HG03565 (cell line): ENCODE measurements at regions not wholly inside any gene's neighbourhood (a gene's known extent, or its start where the extent isn't known, plus 50 kb on each side); places are given as distances from the start of the nearest gene placed in this dataset.
"Not testable (repeated sequence)": the region's sequence is repeated elsewhere in the genome, so short reads cannot be mapped to it uniquely, and the experiment has no call there.

ENCODE experiments used
- ATAC-seq: cut with Tn5 transposase; IDR thresholded peaks from one replicate; pipeline ENCODE4 v1.9.1; 2021; ENCODE audit warnings: mild to moderate bottlenecking, moderate library complexity; ENCODE audit not compliant: unreplicated experiment

GRCh38 chr2:58794916-58795315 lies 553.8 kb upstream of the FANCL start:
- ATAC-seq, result no peak

DNA sequence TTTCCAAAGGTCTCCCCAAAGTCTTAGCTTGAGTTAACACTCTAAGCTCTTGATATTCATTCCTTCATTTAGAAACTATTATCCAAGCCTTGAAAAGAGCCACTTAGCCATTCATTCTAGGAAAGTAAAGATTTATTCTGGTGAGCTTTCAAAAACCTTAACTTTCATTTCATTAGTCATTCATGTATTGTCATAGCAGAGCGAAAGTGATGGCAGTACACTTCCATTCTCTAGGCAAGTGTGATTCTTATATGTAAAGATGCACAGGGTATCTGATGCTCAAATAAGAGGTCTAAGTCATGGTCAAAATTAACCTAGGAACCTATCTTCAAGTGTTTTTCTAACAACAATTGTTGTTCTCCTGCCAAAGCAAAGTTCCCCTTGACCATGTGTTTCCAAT lies 553.0 kb upstream of the FANCL start:
- peak; percentile 78 for ATAC-seq

DNA sequence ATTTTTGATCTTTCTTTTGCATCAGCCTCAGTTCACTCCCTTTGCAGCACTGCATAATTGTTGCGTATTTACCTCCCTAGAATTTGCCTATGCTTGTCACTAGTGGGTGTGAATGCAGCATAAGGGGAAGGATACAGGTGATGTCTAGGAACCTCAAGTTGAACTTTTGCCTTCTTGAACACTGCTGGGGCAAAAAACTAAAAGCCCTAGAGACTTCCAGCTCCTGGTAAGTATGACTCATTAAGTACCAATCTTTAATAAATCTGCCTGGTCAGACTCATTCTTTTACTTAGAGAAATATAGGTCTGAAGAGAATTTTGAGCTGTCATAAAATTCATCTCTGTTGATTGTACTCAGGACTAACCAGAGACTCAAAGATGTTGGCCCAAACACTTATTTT lies 547.3 kb upstream of the FANCL start:
- peak; percentile 59 for ATAC-seq

DNA sequence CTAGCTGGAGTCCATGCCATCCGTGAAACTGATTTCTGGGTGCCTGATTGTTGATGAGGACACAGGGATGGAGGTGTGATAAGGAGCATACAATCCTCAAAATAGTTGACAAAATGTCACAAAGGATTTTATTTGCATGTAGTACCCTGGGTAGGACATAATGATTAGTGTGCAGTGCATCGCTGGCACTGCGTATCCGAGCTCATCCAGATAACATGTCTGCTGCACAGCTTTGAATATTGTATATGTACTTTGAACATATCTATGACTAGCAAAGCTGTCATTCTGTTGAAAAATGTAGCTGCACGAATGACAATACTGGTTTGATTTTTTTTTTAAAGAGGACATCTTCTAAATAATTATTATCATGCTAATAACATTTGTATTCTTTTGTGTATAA lies 529.7 kb upstream of the FANCL start:
- ATAC-seq, result no peak

- no peak for ATAC-seq
Observed at GRCh38 chr2:58769864-58770234, 528.7 kb upstream of the FANCL start.

GRCh38 chr2:58769111-58769863 lies 528.2 kb upstream of the FANCL start:
- no peak for ATAC-seq

GRCh38 chr2:58768715-58769080 lies 527.6 kb upstream of the FANCL start:
- ATAC-seq, result no peak

GRCh38 chr2:58767828-58768714 lies 526.9 kb upstream of the FANCL start:
- no peak for ATAC-seq

GRCh38 chr2:58764338-58765104 lies 523.4 kb upstream of the FANCL start:
- peak; percentile 82 for ATAC-seq

GRCh38 chr2:58762176-58762781 lies 521.2 kb upstream of the FANCL start:
- ATAC-seq, result no peak

DNA sequence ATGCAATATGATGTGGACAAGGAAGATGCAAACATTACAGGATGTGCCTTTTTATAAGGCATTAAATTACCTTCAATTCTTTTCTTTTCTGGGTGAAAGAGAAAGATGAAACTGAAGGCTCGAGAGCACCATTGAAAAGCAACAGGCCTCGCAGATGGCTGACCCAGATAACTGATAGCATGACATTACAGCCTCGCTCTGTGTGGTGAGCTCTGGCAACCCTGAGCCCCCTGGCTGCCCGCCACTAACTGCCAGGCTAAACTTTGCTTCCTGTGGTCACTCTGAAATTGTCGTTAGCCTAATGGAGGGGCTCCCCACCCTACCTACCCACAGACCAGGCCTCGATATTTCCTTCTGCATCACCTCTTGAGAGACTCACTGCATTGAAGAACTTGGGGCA lies 516.8 kb upstream of the FANCL start:
- no peak for ATAC-seq

DNA sequence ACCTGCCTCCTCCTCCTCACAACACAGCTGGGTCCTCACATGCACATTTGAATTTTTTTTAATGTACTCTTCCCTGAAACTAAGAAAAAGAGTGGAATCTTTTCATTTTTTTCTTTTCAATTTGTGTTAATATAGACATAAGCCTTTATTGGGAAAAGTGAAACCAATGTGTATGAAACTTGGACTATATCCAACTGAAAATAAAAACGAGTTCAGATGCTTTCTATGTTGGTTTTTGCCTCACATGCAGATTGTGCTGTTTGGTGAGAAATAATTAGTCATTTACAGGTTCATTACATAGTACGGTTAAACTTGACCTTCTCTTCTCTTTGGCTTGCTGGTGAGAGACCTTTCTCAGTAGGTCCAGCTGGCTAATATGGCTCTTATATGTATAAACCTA lies 515.2 kb upstream of the FANCL start:
- no peak for ATAC-seq

- ATAC-seq, result not testable (repeated sequence)
Observed at GRCh38 chr2:58752507-58752906, 511.4 kb upstream of the FANCL start.

DNA sequence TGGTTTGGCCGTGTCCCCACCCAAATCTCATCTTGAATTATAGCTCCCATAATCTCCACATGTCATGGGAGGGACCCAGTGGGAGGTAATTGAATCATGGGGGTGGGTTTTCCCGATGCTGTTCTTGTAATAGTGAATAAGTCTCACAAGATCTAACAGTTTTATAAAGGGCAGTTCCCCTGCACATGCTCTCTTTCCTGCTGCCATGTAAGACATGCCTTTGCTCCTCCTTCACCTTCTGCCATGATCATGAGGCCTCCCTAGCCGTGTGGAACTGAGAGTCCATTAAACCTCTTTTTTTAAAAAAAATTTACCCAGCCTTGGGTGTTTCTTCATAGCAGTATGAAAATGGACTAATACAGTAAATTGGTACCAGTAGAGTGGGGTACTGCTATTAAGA lies 510.6 kb upstream of the FANCL start:
- not testable (repeated sequence) for ATAC-seq

GRCh38 chr2:58749041-58749440 lies 507.9 kb upstream of the FANCL start:
- no peak for ATAC-seq

DNA sequence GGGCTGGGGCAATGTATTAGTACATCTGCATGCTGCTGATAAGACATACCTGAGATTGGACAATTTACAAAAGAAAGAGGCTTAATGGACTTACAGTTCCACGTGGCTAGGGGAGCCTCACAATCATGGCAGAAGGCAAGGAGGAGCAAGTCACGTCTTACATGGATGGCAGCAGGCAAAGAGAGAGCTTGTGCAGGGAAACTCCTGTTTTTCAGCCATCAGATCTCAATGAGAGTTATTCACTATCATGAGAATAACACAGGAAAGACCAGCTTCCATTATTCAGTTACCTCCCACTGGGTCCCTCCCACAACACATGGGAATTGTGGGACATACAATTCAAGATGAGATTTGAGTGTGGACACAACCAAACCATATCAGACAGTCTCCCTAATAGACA lies 504.2 kb upstream of the FANCL start:
- ATAC-seq, result not testable (repeated sequence)

- ATAC-seq, result no peak
Observed at GRCh38 chr2:58740426-58740825, 499.3 kb upstream of the FANCL start.

GRCh38 chr2:58739033-58739432 lies 497.9 kb upstream of the FANCL start:
- ATAC-seq, result no peak

- ATAC-seq, result no peak
Observed at GRCh38 chr2:58734365-58734764, 493.2 kb upstream of the FANCL start.

DNA sequence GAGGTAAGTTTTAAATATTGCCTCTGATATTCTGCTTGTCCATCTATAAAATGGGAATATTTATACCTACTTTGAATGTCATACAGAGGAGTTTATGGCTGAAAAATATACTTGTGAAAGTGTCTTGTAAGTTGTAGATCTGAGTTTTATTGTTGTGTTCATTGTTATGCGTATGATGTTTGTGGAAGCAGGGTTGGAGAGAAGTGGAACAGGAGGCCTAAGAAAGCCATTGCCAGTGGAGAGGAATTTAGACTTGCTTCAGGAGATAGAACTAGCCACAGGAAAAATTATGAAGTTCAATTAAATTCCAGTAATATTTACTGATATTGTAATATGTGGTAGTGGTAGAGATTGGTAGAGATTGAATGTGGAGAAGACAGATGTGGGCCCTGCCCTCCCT lies 491.9 kb upstream of the FANCL start:
- no peak for ATAC-seq

DNA sequence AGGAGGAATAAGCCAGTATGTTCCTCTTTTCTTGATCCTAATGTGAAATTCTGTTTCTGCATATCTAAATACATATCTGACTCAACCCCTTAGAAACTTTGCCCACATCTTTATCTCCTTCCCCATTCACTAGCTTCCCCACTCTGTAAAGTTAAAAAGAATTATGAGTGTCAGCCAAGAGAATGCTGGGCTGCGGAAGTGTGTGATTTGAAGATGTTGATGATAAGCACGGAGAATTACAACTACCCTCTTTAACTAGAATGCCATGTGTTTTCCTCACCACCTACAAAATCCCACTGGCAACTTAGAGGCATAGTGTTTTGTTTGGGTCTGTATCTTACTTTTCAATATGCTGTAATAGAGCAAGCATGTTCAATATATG lies 490.4 kb upstream of the FANCL start:
- ATAC-seq, result no peak
